Sigmoid colon (tissue), 6 donors: ENCODE measurements at regions not wholly inside any gene's neighbourhood (a gene's known extent, or its start where the extent isn't known, plus 50 kb on each side); places are given as distances from the start of the nearest gene placed in this dataset.

Source experiments
- DNase-seq: peaks from one replicate; pipeline ENCODE4 v3.0.0-alpha.2; 2019
- H3K27ac ChIP-seq, 4 donors: fragments of 200-600 bp; sonication (generic); one replicate each; pipeline ENCODE4 v1.5.1; 2016 to 2019; ENCODE audit warnings: mild to moderate bottlenecking in 1 of 4
- H3K27me3 ChIP-seq, 3 donors: fragments of 200-600 bp; sonication (generic); one replicate each; pipeline ENCODE4 v1.5.1; 2019; ENCODE audit warnings: mild to moderate bottlenecking in 1 of 3
- H3K36me3 ChIP-seq, 4 donors: fragments of 200-600 bp; sonication (generic); one replicate each; pipeline ENCODE4 v1.5.1; 2016 to 2019
- H3K4me1 ChIP-seq, 4 donors: fragments of 200-600 bp; sonication (generic); one replicate each; pipeline ENCODE4 v1.5.1; 2017 to 2019
- H3K4me3 ChIP-seq, 4 donors: fragments of 200-600 bp; sonication (generic); one replicate each; pipeline ENCODE4 v1.5.1; 2017 to 2019; ENCODE audit warnings: mild to moderate bottlenecking in 2 of 4, moderate library complexity in 1 of 4
- H3K9me3 ChIP-seq, 4 donors: fragments of 200-600 bp in 3 of 4; sonication (generic) in 3 of 4; one replicate each; pipeline versions ENCODE4 v1.5.1 to v1.6.1; 2013 to 2019
- EP300 ChIP-seq, 4 donors: sonication (generic); formaldehyde crosslinking; IDR thresholded peaks; one replicate each; pipeline ENCODE4 v1.6.1; 2017; ENCODE audit warnings: antibody characterized with exemption in 4 of 4
- POLR2A ChIP-seq, 2 donors: fragments of 450-650 bp; IDR thresholded peaks; one replicate each; pipeline ENCODE4 v1.6.1; 2016; ENCODE audit warnings: antibody characterized with exemption in 2 of 2, mild to moderate bottlenecking in 2 of 2, moderate library complexity in 2 of 2
- POLR2AphosphoS5 ChIP-seq, 4 donors: sonication (generic); formaldehyde crosslinking; IDR thresholded peaks; one replicate each; pipeline ENCODE4 v1.6.1; 2017; ENCODE audit warnings: antibody characterized with exemption in 4 of 4
- WGBS, 2 donors: extraction: QIAGEN DNeasy Blood & Tissue Kit; methylation state at CpG; one replicate each; pipeline ENCODE4 v1.1.7; 2013; 5-methylcytosine and 5-hydroxymethylcytosine counted together
- intact Hi-C: fragments of 100-400 bp; cut with DNase I; formaldehyde crosslinking; loops from one replicate; pipeline ENCODE4 v1.15.1; 2023
- TF ChIP-seq, protein P1 (sequence below), 4 experiments: fragments of 450-650 bp in 3 of 4; fragments of 200-600 bp in 1 of 4; IDR thresholded peaks; one replicate each; pipeline ENCODE4 v1.5.1; 2016 to 2019; ENCODE audit warnings: antibody characterized with exemption in 4 of 4, mild to moderate bottlenecking in 3 of 4, moderate library complexity in 2 of 4
- donor health status: healthy with polysubstance abuse.
- donor health status: healthy.

DNA sequence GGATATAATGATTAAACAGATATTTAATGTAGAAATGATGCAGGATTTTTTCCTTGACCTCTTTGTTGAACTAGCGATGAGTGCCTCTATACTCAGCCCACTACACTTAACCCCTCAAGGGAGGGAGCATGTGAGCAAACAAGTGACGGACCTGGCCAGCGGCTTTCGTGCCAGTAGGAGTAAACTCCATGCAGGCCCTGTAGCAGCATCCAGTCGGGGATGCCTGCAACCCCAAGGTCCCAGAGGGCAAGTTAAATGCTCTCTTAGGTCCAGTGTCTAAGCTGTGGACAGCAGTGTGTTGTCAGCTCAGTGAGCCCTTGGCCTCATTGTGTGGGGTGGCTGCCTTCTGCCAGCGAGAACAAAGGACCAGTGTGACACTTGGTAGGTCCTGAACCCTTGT is 708.7 kb downstream of the TECRL start:
- intact Hi-C loops: no loop called here
- Histone ChIP-seq H3K27ac (no peak overlapping the region), H3K4me3 (no peak overlapping the region), H3K36me3 (no peaks in the 10 kb centered on the region), H3K9me3 (no peaks in the 10 kb centered on the region), H3K27me3 (no peaks in the 10 kb centered on the region), H3K4me1 (no peaks in the 10 kb centered on the region)
- DNase-seq: no peak
- no peak for TF ChIP-seq POLR2AphosphoS5 (IDR thresholded peaks at IDR 0.05)
- TF ChIP-seq, protein P1, sequence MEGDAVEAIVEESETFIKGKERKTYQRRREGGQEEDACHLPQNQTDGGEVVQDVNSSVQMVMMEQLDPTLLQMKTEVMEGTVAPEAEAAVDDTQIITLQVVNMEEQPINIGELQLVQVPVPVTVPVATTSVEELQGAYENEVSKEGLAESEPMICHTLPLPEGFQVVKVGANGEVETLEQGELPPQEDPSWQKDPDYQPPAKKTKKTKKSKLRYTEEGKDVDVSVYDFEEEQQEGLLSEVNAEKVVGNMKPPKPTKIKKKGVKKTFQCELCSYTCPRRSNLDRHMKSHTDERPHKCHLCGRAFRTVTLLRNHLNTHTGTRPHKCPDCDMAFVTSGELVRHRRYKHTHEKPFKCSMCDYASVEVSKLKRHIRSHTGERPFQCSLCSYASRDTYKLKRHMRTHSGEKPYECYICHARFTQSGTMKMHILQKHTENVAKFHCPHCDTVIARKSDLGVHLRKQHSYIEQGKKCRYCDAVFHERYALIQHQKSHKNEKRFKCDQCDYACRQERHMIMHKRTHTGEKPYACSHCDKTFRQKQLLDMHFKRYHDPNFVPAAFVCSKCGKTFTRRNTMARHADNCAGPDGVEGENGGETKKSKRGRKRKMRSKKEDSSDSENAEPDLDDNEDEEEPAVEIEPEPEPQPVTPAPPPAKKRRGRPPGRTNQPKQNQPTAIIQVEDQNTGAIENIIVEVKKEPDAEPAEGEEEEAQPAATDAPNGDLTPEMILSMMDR (IDR thresholded peaks at IDR 0.05): no peak
- TF ChIP-seq POLR2A (IDR thresholded peaks at IDR 0.05): no peak
- TF ChIP-seq EP300 (IDR thresholded peaks at IDR 0.05): no peak
- 83 to 84% methylated on average over 6 of the region's 6 CpGs for WGBS, 2 donors

DNA sequence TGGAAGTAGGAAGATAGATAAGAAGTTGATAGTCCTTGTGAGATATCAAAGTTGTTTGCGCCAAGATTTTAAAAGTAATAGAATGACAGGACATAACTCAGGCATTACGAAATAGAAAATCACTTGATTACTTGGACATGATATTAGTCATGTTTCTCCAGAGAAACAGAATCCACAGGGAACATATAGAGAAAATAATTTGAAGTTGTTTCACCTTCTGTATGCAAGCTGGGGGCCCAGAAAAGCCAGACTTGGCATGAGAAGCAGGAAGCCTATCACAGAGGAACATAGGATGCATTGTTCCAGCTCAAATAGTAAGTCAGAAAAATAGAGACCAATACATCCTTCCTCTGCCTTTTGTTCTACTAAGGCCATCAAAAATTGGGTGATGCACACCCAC is 715.9 kb downstream of the TECRL start:
- TF ChIP-seq EP300 (IDR thresholded peaks at IDR 0.05) (no peak), POLR2A (IDR thresholded peaks at IDR 0.05) (no peak), POLR2AphosphoS5 (IDR thresholded peaks at IDR 0.05) (no peak)
- TF ChIP-seq, protein P1 (IDR thresholded peaks at IDR 0.05): no peak
- intact Hi-C loops: no loop called here
- no peak for DNase-seq
- Histone ChIP-seq H3K27ac (no peak overlapping the region), H3K9me3 (no peaks in the 10 kb centered on the region), H3K4me1 (no peaks in the 10 kb centered on the region), H3K4me3 (no peak overlapping the region), H3K27me3 (no peaks in the 10 kb centered on the region), H3K36me3 (no peaks in the 10 kb centered on the region)
- WGBS, 2 donors: 76 to 85% methylated on average over 2 of the region's 2 CpGs

DNA sequence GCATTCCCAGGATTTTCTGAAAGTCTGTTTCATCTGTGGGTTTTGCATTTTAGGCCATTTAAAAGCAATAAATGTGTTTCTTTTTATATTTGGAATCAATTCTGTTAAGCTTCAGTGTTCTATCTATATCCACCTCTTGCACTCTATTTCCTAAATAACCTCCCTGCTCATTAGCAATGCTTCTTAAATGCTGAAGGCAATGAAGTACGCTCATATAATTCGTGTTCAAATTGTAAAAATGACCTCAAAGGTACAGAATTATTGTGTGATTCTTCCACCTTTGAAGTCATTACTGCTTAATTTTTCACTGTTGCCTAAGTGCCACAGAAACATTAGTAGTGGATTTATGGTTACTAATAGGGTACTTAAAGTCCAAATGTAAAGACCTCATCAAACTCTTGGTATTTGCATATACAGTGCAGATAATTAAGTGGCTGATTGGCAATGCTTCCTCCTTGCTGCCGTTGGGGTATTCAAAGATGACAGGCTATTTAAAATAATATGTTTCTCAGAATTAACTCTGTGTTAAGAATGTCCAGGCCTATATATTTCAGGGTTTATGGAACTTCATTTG is 730.8 kb downstream of the TECRL start:
- no peaks in the 10 kb centered on the region for H3K36me3 ChIP-seq
- no peak overlapping the region for H3K4me3 ChIP-seq
- H3K27me3 ChIP-seq: no peaks in the 10 kb centered on the region
- 70 to 72% methylated on average over 3 of the region's 3 CpGs for WGBS, 2 donors
- H3K27ac ChIP-seq: no peak overlapping the region
- TF ChIP-seq POLR2AphosphoS5 (IDR thresholded peaks at IDR 0.05) (no peak), EP300 (IDR thresholded peaks at IDR 0.05) (no peak), POLR2A (IDR thresholded peaks at IDR 0.05) (no peak)
- TF ChIP-seq, protein P1 (IDR thresholded peaks at IDR 0.05): no peak
- H3K9me3 ChIP-seq: no peaks in the 10 kb centered on the region
- intact Hi-C loops: no loop called here
- no peaks in the 10 kb centered on the region for H3K4me1 ChIP-seq
- no peak for DNase-seq

DNA sequence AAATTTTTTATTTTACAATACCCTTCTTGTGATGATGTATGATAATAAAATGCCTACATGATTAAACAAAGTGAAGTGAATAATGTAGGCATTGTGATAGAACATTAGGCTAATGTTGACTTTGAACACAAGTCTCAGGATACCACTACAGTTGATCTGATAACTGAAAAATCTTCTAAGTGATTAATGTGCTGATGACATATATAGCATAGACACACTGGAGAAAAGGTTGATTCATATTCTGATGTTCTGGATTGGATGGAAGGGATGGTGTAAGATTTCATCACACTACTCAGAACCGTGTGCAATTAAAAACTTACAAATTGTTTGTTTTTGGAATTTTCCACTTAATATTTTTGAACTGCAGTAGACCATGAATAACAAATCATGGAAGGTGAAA is 738.5 kb downstream of the TECRL start:
- H3K27ac ChIP-seq: no peak overlapping the region
- no peak for DNase-seq
- TF ChIP-seq POLR2A (IDR thresholded peaks at IDR 0.05): no peak
- no peak for TF ChIP-seq EP300 (IDR thresholded peaks at IDR 0.05)
- TF ChIP-seq, protein P1 (IDR thresholded peaks at IDR 0.05): no peak
- no peak for TF ChIP-seq POLR2AphosphoS5 (IDR thresholded peaks at IDR 0.05)
- 48 to 59% methylated on average over 1 of the region's 1 CpG for WGBS, 2 donors
- intact Hi-C loops: no loop called here
- no peaks in the 10 kb centered on the region for H3K36me3 ChIP-seq
- no peaks in the 10 kb centered on the region for H3K4me1 ChIP-seq
- no peaks in the 10 kb centered on the region for H3K9me3 ChIP-seq
- H3K27me3 ChIP-seq: no peaks in the 10 kb centered on the region
- no peak overlapping the region for H3K4me3 ChIP-seq

DNA sequence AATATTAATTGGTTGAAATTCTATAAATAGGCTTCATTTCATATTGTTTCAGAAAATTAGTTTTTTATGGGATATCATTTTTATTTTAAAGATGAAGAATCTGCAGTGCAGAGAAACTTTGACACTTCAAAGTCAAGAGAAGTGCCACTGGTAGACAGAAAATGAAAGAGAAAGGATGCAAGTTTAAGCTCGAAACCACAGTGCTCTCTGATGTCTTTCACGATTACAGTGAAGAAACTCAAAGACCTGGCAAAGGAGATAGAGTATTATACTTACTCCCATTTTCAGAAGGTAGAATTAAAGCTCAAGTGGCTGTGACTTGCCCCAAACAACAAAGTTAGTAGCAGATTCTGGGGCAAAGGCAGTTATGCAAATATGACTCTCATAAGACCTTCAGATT is 745.4 kb downstream of the TECRL start:
- no peak for DNase-seq
- no peaks in the 10 kb centered on the region for H3K27me3 ChIP-seq
- H3K36me3 ChIP-seq: no peaks in the 10 kb centered on the region
- intact Hi-C loops: no loop called here
- WGBS, 2 donors: 85 to 87% methylated on average over 2 of the region's 2 CpGs
- H3K4me1 ChIP-seq: no peaks in the 10 kb centered on the region
- H3K9me3 ChIP-seq: peaks cover 0 to 3% (median 0%) of the 10 kb centered on the region in 4 donors
- H3K4me3 ChIP-seq: no peak overlapping the region
- no peak overlapping the region for H3K27ac ChIP-seq
- TF ChIP-seq EP300 (IDR thresholded peaks at IDR 0.05) (no peak), POLR2A (IDR thresholded peaks at IDR 0.05) (no peak), POLR2AphosphoS5 (IDR thresholded peaks at IDR 0.05) (no peak)
- TF ChIP-seq, protein P1 (IDR thresholded peaks at IDR 0.05): no peak
